ENCODE measurements at regions not wholly inside any gene's neighbourhood (a gene's known extent, or its start where the extent isn't known, plus 50 kb on each side); places are given as distances from the start of the nearest gene placed in this dataset.

DNA sequence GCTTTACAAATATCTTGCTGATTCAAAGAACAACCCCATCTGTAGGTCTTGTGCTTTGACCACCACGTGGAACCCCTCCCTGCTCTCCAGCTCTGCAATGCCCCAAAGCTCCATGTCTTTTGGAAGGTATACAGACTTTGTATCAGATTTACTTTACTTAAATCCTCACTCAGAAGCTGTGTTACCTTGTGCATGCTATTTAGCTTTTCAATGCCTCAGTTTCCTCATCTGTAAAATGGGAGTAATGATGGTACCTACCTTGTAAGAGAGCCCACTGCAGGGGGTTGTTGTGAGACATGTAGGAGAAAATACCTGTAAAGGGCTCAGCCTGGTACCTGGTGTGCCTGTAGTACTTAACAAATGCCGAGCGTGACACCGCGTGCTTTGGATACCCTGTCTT, 200.2 kb upstream of the CHD6 start:
- Mint-ChIP-seq H3K36me3 (ENCODE audit: low read depth) (peaks cover 16% of the 10 kb centered on the region), H3K4me3 (no peak overlapping the region), H3K27me3 (ENCODE audit: insufficient read depth, low read depth, poor library complexity) (peaks cover 9% of the 10 kb centered on the region), H3K9me3 (peaks cover 87% of the 10 kb centered on the region), H3K27ac (no peak overlapping the region), H3K4me1 (no peaks in the 10 kb centered on the region)
- Histone ChIP-seq H2AFZ (no peak overlapping the region), H3K36me3 (ENCODE audit: insufficient read depth) (no peaks in the 10 kb centered on the region), H3F3A (replicated peaks; ENCODE audit: low read depth) (no peaks in the 10 kb centered on the region), H3K4me3 (no peak overlapping the region), H3K27ac (ENCODE audit: low read depth) (no peak overlapping the region), H3K27me3 (ENCODE audit: insufficient read depth) (no peaks in the 10 kb centered on the region), H3K4me1 (ENCODE audit: insufficient read depth) (no peaks in the 10 kb centered on the region), H3K79me2 (replicated peaks; ENCODE audit: insufficient read depth) (no peaks in the 10 kb centered on the region), H3K4me2 (no peak overlapping the region), H3K9me2 (ENCODE audit: insufficient read depth) (no peaks in the 10 kb centered on the region), H4K20me1 (replicated peaks; ENCODE audit: insufficient read depth) (no peaks in the 10 kb centered on the region)
- DNase-seq (ENCODE audit: low spot score) (no peak), ATAC-seq (no peak)
- TF ChIP-seq EZH2phosphoT487 (IDR thresholded peaks at IDR 0.05; ENCODE audit: unreplicated experiment) = no peak
- no peak for TF ChIP-seq STAT1 (IDR thresholded peaks at IDR 0.05; ENCODE audit: unreplicated experiment)
- TF ChIP-seq NANOG (IDR thresholded peaks at IDR 0.05; ENCODE audit: borderline replicate concordance) = no peak
- TF ChIP-seq CREB1 (CRISPR knock-in tag; IDR thresholded peaks at IDR 0.05; ENCODE audit: low read depth) = no peak
- no peak for TF ChIP-seq ZNF114 (CRISPR knock-in tag; IDR thresholded peaks at IDR 0.05)
- no peak for TF ChIP-seq ZNF331 (CRISPR knock-in tag; IDR thresholded peaks at IDR 0.05; ENCODE audit: low read depth)
- TF ChIP-seq, protein P1, sequence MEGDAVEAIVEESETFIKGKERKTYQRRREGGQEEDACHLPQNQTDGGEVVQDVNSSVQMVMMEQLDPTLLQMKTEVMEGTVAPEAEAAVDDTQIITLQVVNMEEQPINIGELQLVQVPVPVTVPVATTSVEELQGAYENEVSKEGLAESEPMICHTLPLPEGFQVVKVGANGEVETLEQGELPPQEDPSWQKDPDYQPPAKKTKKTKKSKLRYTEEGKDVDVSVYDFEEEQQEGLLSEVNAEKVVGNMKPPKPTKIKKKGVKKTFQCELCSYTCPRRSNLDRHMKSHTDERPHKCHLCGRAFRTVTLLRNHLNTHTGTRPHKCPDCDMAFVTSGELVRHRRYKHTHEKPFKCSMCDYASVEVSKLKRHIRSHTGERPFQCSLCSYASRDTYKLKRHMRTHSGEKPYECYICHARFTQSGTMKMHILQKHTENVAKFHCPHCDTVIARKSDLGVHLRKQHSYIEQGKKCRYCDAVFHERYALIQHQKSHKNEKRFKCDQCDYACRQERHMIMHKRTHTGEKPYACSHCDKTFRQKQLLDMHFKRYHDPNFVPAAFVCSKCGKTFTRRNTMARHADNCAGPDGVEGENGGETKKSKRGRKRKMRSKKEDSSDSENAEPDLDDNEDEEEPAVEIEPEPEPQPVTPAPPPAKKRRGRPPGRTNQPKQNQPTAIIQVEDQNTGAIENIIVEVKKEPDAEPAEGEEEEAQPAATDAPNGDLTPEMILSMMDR (conservative IDR thresholded peaks at IDR 0.05; ENCODE audit: low read depth in 2 of 2) = no peak
- TF ChIP-seq, protein P2, sequence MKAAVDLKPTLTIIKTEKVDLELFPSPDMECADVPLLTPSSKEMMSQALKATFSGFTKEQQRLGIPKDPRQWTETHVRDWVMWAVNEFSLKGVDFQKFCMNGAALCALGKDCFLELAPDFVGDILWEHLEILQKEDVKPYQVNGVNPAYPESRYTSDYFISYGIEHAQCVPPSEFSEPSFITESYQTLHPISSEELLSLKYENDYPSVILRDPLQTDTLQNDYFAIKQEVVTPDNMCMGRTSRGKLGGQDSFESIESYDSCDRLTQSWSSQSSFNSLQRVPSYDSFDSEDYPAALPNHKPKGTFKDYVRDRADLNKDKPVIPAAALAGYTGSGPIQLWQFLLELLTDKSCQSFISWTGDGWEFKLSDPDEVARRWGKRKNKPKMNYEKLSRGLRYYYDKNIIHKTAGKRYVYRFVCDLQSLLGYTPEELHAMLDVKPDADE (IDR thresholded peaks at IDR 0.05) = no peak
- no peak for TF ChIP-seq EZH2 (IDR thresholded peaks at IDR 0.05; ENCODE audit: low read depth, unreplicated experiment)
- TF ChIP-seq, protein P3, sequence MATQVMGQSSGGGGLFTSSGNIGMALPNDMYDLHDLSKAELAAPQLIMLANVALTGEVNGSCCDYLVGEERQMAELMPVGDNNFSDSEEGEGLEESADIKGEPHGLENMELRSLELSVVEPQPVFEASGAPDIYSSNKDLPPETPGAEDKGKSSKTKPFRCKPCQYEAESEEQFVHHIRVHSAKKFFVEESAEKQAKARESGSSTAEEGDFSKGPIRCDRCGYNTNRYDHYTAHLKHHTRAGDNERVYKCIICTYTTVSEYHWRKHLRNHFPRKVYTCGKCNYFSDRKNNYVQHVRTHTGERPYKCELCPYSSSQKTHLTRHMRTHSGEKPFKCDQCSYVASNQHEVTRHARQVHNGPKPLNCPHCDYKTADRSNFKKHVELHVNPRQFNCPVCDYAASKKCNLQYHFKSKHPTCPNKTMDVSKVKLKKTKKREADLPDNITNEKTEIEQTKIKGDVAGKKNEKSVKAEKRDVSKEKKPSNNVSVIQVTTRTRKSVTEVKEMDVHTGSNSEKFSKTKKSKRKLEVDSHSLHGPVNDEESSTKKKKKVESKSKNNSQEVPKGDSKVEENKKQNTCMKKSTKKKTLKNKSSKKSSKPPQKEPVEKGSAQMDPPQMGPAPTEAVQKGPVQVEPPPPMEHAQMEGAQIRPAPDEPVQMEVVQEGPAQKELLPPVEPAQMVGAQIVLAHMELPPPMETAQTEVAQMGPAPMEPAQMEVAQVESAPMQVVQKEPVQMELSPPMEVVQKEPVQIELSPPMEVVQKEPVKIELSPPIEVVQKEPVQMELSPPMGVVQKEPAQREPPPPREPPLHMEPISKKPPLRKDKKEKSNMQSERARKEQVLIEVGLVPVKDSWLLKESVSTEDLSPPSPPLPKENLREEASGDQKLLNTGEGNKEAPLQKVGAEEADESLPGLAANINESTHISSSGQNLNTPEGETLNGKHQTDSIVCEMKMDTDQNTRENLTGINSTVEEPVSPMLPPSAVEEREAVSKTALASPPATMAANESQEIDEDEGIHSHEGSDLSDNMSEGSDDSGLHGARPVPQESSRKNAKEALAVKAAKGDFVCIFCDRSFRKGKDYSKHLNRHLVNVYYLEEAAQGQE (IDR thresholded peaks at IDR 0.05; ENCODE audit: unreplicated experiment) = no peak
- TF ChIP-seq, protein P4, sequence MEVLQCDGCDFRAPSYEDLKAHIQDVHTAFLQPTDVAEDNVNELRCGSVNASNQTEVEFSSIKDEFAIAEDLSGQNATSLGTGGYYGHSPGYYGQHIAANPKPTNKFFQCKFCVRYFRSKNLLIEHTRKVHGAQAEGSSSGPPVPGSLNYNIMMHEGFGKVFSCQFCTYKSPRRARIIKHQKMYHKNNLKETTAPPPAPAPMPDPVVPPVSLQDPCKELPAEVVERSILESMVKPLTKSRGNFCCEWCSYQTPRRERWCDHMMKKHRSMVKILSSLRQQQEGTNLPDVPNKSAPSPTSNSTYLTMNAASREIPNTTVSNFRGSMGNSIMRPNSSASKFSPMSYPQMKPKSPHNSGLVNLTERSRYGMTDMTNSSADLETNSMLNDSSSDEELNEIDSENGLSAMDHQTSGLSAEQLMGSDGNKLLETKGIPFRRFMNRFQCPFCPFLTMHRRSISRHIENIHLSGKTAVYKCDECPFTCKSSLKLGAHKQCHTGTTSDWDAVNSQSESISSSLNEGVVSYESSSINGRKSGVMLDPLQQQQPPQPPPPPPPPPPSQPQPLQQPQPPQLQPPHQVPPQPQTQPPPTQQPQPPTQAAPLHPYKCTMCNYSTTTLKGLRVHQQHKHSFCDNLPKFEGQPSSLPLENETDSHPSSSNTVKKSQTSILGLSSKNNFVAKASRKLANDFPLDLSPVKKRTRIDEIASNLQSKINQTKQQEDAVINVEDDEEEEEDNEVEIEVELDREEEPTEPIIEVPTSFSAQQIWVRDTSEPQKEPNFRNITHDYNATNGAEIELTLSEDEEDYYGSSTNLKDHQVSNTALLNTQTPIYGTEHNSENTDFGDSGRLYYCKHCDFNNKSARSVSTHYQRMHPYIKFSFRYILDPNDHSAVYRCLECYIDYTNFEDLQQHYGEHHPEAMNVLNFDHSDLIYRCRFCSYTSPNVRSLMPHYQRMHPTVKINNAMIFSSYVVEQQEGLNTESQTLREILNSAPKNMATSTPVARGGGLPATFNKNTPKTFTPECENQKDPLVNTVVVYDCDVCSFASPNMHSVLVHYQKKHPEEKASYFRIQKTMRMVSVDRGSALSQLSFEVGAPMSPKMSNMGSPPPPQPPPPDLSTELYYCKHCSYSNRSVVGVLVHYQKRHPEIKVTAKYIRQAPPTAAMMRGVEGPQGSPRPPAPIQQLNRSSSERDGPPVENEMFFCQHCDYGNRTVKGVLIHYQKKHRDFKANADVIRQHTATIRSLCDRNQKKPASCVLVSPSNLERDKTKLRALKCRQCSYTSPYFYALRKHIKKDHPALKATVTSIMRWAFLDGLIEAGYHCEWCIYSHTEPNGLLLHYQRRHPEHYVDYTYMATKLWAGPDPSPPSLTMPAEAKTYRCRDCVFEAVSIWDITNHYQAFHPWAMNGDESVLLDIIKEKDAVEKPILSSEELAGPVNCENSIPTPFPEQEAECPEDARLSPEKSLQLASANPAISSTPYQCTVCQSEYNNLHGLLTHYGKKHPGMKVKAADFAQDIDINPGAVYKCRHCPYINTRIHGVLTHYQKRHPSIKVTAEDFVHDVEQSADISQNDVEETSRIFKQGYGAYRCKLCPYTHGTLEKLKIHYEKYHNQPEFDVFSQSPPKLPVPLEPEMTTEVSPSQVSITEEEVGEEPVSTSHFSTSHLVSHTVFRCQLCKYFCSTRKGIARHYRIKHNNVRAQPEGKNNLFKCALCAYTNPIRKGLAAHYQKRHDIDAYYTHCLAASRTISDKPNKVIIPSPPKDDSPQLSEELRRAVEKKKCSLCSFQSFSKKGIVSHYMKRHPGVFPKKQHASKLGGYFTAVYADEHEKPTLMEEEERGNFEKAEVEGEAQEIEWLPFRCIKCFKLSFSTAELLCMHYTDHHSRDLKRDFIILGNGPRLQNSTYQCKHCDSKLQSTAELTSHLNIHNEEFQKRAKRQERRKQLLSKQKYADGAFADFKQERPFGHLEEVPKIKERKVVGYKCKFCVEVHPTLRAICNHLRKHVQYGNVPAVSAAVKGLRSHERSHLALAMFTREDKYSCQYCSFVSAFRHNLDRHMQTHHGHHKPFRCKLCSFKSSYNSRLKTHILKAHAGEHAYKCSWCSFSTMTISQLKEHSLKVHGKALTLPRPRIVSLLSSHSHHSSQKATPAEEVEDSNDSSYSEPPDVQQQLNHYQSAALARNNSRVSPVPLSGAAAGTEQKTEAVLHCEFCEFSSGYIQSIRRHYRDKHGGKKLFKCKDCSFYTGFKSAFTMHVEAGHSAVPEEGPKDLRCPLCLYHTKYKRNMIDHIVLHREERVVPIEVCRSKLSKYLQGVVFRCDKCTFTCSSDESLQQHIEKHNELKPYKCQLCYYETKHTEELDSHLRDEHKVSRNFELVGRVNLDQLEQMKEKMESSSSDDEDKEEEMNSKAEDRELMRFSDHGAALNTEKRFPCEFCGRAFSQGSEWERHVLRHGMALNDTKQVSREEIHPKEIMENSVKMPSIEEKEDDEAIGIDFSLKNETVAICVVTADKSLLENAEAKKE (CRISPR knock-in tag; IDR thresholded peaks at IDR 0.05) = no peak
- no peak for TF ChIP-seq POLR2AphosphoS5 (IDR thresholded peaks at IDR 0.05; ENCODE audit: low read depth)
- no peak for TF ChIP-seq JUNB (IDR thresholded peaks at IDR 0.05; ENCODE audit: unreplicated experiment)
